KOPT-K1 (cell line): ENCODE measurements at regions not wholly inside any gene's neighbourhood (a gene's known extent, or its start where the extent isn't known, plus 50 kb on each side); places are given as distances from the start of the nearest gene placed in this dataset.

Source experiments
- H3K27ac ChIP-seq: fragments of 200-600 bp; sonication (generic); 2 replicates; pipeline ENCODE4 v1.5.1; 2016; ENCODE audit warnings: antibody characterized with exemption, mild to moderate bottlenecking, low read depth, low read length; ENCODE audit not compliant: poor library complexity, severe bottlenecking
- H3K36me3 ChIP-seq: fragments of 200-600 bp; sonication (generic); 2 replicates; pipeline ENCODE4 v1.5.1; 2017; ENCODE audit warnings: antibody characterized with exemption, mild to moderate bottlenecking, low read length, moderate library complexity; ENCODE audit not compliant: insufficient read depth
- H3K9me3 ChIP-seq: fragments of 200-600 bp; sonication (generic); 2 replicates; pipeline ENCODE4 v1.5.1; 2017; ENCODE audit warnings: antibody characterized with exemption, low read length, mild to moderate bottlenecking; ENCODE audit not compliant: insufficient read depth, poor library complexity, severe bottlenecking

GRCh38 chr10:78250313-78251015 lies 216.8 kb downstream of the RPS24 start:
- Histone ChIP-seq H3K36me3 (no peaks in the 10 kb centered on the region), H3K9me3 (no peaks in the 10 kb centered on the region), H3K27ac (peak overlapping the region; percentile 16)

GRCh38 chr10:78251016-78251385 lies 217.3 kb downstream of the RPS24 start:
- no peaks in the 10 kb centered on the region for H3K36me3 ChIP-seq
- no peaks in the 10 kb centered on the region for H3K9me3 ChIP-seq
- no peak overlapping the region for H3K27ac ChIP-seq

GRCh38 chr10:78252286-78252685 lies 218.6 kb downstream of the RPS24 start:
- Histone ChIP-seq H3K36me3 (no peaks in the 10 kb centered on the region), H3K27ac (no peak overlapping the region), H3K9me3 (no peaks in the 10 kb centered on the region)

- Histone ChIP-seq H3K36me3 (no peaks in the 10 kb centered on the region), H3K27ac (no peak overlapping the region), H3K9me3 (no peaks in the 10 kb centered on the region)
These were observed 219.6 kb downstream of the RPS24 start for GRCh38 chr10:78253063-78253853.

GRCh38 chr10:78254013-78254412 lies 220.3 kb downstream of the RPS24 start:
- Histone ChIP-seq H3K9me3 (no peaks in the 10 kb centered on the region), H3K36me3 (no peaks in the 10 kb centered on the region), H3K27ac (no peak overlapping the region)

- Histone ChIP-seq H3K27ac (no peak overlapping the region), H3K9me3 (no peaks in the 10 kb centered on the region), H3K36me3 (no peaks in the 10 kb centered on the region)
These were observed 221.6 kb downstream of the RPS24 start for GRCh38 chr10:78255214-78255613.

GRCh38 chr10:78255796-78256638 lies 222.4 kb downstream of the RPS24 start:
- H3K27ac ChIP-seq, result no peak overlapping the region
- no peaks in the 10 kb centered on the region for H3K9me3 ChIP-seq
- no peaks in the 10 kb centered on the region for H3K36me3 ChIP-seq

- no peaks in the 10 kb centered on the region for H3K9me3 ChIP-seq
- no peak overlapping the region for H3K27ac ChIP-seq
- H3K36me3 ChIP-seq, result no peaks in the 10 kb centered on the region
These were observed 224.8 kb downstream of the RPS24 start for GRCh38 chr10:78258323-78259030.

- H3K9me3 ChIP-seq, result no peaks in the 10 kb centered on the region
- H3K36me3 ChIP-seq, result no peaks in the 10 kb centered on the region
- no peak overlapping the region for H3K27ac ChIP-seq
These were observed 225.7 kb downstream of the RPS24 start for GRCh38 chr10:78259391-78259790.

- no peaks in the 10 kb centered on the region for H3K36me3 ChIP-seq
These were observed 226.5 kb downstream of the RPS24 start for GRCh38 chr10:78260141-78260540.

GRCh38 chr10:78260680-78261079 lies 227.0 kb downstream of the RPS24 start:
- H3K9me3 ChIP-seq, result no peaks in the 10 kb centered on the region
- H3K27ac ChIP-seq, result no peak overlapping the region
- H3K36me3 ChIP-seq, result no peaks in the 10 kb centered on the region

More at GRCh38 chr10:78260141-78260540, 226.5 kb downstream of the RPS24 start:
- Histone ChIP-seq H3K9me3 (no peaks in the 10 kb centered on the region), H3K27ac (no peak overlapping the region)

- H3K36me3 ChIP-seq, result no peaks in the 10 kb centered on the region
- no peak overlapping the region for H3K27ac ChIP-seq
- H3K9me3 ChIP-seq, result no peaks in the 10 kb centered on the region
These were observed 227.6 kb downstream of the RPS24 start for GRCh38 chr10:78261291-78261690.

- Histone ChIP-seq H3K36me3 (no peaks in the 10 kb centered on the region), H3K9me3 (no peaks in the 10 kb centered on the region), H3K27ac (no peak overlapping the region)
These were observed 229.2 kb downstream of the RPS24 start for GRCh38 chr10:78262860-78263259.

- no peak overlapping the region for H3K27ac ChIP-seq
- no peaks in the 10 kb centered on the region for H3K36me3 ChIP-seq
- H3K9me3 ChIP-seq, result no peaks in the 10 kb centered on the region
These were observed 229.9 kb downstream of the RPS24 start for GRCh38 chr10:78263521-78263988.
